Upper lobe of right lung (tissue), 1 donor: ENCODE measurements at regions not wholly inside any gene's neighbourhood (a gene's known extent, or its start where the extent isn't known, plus 50 kb on each side); places are given as distances from the start of the nearest gene placed in this dataset.

Experiments
- ATAC-seq: fragments of 200-7000 bp; cut with Tn5 transposase; one replicate; pipeline ENCODE4 v1.9.1; 2020; ENCODE audit warnings: mild to moderate bottlenecking, moderate library complexity
- DNase-seq: peaks from one replicate; pipeline ENCODE4 v3.0.0-alpha.2; 2020
- H3K27ac ChIP-seq: fragments of 200-600 bp; one replicate; pipeline ENCODE4 v1.8.0; 2022
- H3K27me3 ChIP-seq: fragments of 200-600 bp; one replicate; pipeline ENCODE4 v1.8.0; 2022; ENCODE audit warnings: mild to moderate bottlenecking
- H3K36me3 ChIP-seq: fragments of 200-600 bp; one replicate; pipeline ENCODE4 v1.8.0; 2022
- H3K4me1 ChIP-seq: fragments of 200-600 bp; one replicate; pipeline ENCODE4 v1.8.0; 2022
- H3K4me3 ChIP-seq: fragments of 200-600 bp; one replicate; pipeline ENCODE4 v1.8.0; 2022; ENCODE audit warnings: mild to moderate bottlenecking
- H3K9me3 ChIP-seq: fragments of 200-600 bp; one replicate; pipeline ENCODE4 v1.8.0; 2022
- intact Hi-C: fragments of 100-400 bp; cut with DNase I; formaldehyde crosslinking; loops from one replicate; pipeline ENCODE4 v1.11.0; 2022
- TF ChIP-seq, protein P1 (sequence below): fragments of 200-600 bp; IDR thresholded peaks from one replicate; pipeline ENCODE4 v1.8.0; 2022; ENCODE audit warnings: antibody characterized with exemption
- donor health status: DM: no; HTN: yes; CAD: no; lungs with severe emphysema.

DNA sequence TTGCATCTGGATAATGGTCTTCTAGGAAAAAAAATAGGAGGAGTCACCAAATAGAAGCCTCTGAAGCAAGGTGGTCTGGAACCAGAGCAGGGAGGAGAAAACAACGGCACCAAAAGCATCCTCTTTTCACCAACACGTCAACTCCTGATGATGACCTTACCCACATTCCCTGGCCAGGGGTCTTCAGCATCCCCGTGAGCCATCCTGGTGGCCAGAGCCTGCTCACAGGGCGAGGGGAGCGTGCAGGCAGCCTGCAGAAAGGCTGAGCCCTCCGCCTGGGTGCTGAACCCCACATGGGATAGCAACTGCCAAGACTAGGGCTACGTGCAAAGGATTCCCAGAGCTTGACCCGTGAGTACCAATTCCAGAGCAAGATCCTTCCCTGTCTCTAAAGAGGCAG, 191.0 kb downstream of the NDUFA10 start:
- Histone ChIP-seq H3K27me3 (no peaks in the 10 kb centered on the region), H3K4me3 (no peak overlapping the region), H3K4me1 (peaks cover 10% of the 10 kb centered on the region), H3K9me3 (no peaks in the 10 kb centered on the region), H3K36me3 (no peaks in the 10 kb centered on the region), H3K27ac (no peak overlapping the region)
- no peak for DNase-seq
- intact Hi-C loops, result no loop called here
- TF ChIP-seq, protein P1, sequence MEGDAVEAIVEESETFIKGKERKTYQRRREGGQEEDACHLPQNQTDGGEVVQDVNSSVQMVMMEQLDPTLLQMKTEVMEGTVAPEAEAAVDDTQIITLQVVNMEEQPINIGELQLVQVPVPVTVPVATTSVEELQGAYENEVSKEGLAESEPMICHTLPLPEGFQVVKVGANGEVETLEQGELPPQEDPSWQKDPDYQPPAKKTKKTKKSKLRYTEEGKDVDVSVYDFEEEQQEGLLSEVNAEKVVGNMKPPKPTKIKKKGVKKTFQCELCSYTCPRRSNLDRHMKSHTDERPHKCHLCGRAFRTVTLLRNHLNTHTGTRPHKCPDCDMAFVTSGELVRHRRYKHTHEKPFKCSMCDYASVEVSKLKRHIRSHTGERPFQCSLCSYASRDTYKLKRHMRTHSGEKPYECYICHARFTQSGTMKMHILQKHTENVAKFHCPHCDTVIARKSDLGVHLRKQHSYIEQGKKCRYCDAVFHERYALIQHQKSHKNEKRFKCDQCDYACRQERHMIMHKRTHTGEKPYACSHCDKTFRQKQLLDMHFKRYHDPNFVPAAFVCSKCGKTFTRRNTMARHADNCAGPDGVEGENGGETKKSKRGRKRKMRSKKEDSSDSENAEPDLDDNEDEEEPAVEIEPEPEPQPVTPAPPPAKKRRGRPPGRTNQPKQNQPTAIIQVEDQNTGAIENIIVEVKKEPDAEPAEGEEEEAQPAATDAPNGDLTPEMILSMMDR, result no peak
- ATAC-seq, result no peak

DNA sequence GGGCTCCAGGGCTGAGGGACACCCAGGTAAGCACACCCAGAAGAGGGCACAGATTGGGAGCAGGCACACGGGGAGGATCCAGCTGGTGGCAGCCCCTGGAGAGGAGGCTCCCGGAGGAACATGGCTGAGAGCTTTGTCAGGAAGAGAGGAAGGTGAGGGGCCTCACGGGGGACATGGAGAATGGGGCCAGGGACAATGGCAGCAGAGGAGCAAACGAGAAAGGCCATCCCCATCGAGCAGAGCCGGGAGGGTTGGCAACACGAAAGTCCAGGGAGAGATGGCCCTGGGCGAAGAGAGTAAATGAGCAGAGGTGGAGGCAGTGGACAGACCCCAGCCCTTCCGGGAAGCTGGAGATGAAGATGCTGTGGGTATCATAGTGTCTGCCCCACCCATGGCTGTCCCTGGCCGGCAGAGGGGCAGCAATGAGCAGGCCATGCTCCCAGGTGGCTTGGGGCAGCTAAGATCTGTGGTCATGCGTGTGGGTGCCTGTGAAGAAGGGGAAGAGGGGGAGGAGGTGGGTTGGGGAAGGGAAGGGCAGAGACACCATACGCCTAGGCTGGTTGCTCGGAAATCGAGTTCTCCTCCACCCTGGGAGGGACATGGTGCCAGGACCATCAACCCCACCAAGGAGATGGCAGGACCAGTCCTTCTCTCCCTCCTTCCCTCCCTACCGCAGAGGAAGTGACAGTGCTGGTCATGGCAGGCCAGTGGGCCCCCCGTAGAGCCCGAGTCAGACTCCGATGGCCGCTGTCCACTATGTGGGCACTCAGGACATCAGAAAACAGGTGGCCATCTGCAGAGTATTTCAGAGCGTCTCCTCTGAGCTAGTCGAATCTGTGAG, 191.7 kb downstream of the NDUFA10 start:
- ATAC-seq (no peak), DNase-seq (peak; percentile 40)
- Histone ChIP-seq H3K27me3 (no peaks in the 10 kb centered on the region), H3K36me3 (no peaks in the 10 kb centered on the region), H3K27ac (no peak overlapping the region), H3K9me3 (no peaks in the 10 kb centered on the region), H3K4me1 (peaks cover 10% of the 10 kb centered on the region), H3K4me3 (no peak overlapping the region)
- intact Hi-C loops, result no loop called here
- TF ChIP-seq, protein P1, result no peak

DNA sequence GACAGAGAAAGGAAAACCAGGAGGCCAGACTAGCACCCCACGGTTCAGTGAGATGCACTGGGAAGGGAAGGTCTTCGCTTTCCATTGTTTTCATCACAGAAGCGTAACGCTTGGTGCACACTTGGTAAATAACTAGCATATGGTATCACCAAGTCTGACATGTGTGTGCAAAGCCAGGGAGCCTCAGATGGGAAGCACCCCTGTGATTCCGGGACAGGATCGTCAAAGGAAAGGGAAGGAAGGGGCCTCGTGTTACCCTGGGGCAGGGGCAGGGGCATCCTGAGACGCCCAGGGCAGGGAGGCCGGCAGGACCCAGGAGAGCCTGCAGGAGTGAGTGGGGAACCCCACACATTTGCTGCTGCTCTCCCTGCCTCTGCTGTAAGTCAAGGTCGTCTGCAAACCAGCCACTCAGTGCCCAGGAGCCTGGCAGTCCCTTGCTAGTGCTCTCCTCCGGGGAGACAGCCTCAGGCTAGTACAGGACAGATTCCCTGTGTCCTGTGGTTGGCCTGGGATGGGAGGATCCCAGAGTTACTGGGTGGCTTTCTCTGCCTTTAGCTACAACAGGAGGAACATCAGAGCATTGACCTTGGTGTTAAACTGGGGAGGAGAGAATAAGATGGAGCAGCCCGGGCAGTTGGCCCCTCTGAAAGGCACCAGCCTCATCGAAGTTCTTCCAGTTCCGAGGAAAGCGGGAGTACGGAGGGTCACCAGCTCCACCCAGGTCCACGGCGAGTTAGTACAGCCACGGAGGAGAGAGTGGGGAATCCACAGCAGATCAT, 192.5 kb downstream of the NDUFA10 start:
- no peak overlapping the region for H3K4me3 ChIP-seq
- no peaks in the 10 kb centered on the region for H3K9me3 ChIP-seq
- ATAC-seq, result no peak
- H3K27ac ChIP-seq, result no peak overlapping the region
- TF ChIP-seq, protein P1, result no peak
- H3K36me3 ChIP-seq, result no peaks in the 10 kb centered on the region
- intact Hi-C loops, result no loop called here
- H3K27me3 ChIP-seq, result no peaks in the 10 kb centered on the region
- peaks cover 10% of the 10 kb centered on the region for H3K4me1 ChIP-seq
- DNase-seq, result peak; percentile 43

DNA sequence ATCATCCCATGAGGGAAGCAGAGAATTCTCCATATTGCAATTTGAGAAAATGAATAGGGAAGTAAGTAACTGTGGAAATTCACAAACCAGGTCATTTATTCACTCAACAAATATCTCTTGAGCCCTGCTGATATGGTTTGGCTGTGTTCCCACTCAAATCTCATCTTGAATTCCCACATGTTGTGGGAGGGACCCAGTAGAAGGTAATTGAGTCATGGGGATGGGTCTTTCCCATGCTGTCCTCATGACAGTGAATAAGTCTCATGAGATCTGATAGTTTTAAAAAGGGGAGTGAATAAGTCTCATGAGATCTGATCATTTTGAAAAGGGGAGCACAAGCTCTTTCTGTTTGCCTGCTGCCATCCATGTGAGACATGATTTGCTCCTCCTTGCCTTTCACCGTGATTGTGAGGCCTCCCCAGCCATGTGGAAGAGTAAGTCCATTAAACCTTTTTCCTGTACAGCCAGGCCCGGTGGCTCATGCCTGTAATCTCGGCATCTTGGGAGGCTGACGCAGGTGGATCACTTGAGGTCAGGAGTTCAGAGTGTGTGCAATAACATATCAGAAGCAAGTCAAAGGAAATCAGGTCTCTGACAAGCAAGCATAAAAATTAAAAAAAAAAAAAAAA, 193.2 kb downstream of the NDUFA10 start:
- TF ChIP-seq, protein P1, result no peak
- intact Hi-C loops, result no loop called here
- peak; percentile 36 for DNase-seq

DNA sequence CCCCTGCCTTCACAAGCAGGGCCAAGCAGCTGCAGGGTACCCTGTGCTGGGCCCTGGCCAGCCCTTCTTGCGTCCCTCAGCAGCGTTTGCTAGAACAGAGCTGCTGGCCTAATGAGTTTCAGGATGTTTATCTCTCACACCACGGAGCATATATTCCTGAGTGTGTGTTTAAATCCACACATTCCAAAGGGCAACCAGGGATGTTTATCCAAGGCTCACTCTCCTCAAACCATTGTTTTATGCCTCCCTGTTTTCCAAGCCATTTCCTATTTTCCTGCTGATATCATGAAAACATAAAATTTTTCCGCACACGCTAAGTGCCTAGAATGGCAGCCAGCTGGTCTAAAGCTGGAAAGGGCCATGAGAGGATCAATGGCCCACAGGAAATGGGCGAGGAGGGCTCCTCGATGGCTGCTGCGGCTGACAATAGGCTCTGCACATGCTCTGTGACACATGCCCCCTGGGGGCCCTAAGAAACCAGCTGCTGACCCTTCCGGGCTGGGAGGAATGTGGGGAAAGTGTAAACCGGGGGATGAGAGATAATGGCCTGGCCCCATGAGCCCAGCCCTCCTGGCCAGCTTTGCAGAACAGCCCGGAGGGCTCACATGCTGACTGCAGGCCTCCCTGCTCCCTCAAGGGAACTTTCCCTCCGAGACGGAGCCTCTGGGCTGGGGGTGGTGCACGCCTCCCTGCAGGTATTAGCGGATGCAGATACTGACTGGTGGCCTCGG, 194.0 kb downstream of the NDUFA10 start:
- ATAC-seq, result no peak
- Histone ChIP-seq H3K4me3 (no peak overlapping the region), H3K36me3 (no peaks in the 10 kb centered on the region), H3K27ac (peak overlapping the region; percentile 11), H3K9me3 (no peaks in the 10 kb centered on the region), H3K27me3 (no peaks in the 10 kb centered on the region), H3K4me1 (peaks cover 10% of the 10 kb centered on the region)
- intact Hi-C loops, result no loop called here
- TF ChIP-seq, protein P1, result no peak
- peak; percentile 50 for DNase-seq

More for the DNA sequence above, 193.2 kb downstream of the NDUFA10 start:
- Histone ChIP-seq H3K9me3 (no peaks in the 10 kb centered on the region), H3K4me1 (peaks cover 10% of the 10 kb centered on the region), H3K27me3 (no peaks in the 10 kb centered on the region), H3K36me3 (no peaks in the 10 kb centered on the region), H3K27ac (no peak overlapping the region), H3K4me3 (no peak overlapping the region)
- no peak for ATAC-seq
